Dendritic cell treated with granulocyte-macrophage colony-stimulating factor and Interleukin-4, amounts not matched to agents 40 ng/mL and 50 ng/mL, for 4 days (primary cell): ENCODE measurements at regions not wholly inside any gene's neighbourhood (a gene's known extent, or its start where the extent isn't known, plus 50 kb on each side); places are given as distances from the start of the nearest gene placed in this dataset.

Experiments
- H3K27ac Mint-ChIP-seq: one replicate; pipeline ENCODE4 v1.8.0; 2022; ENCODE audit warnings: mild to moderate bottlenecking, mixed read lengths
- H3K27me3 Mint-ChIP-seq: one replicate; pipeline ENCODE4 v1.8.0; 2022; ENCODE audit warnings: mild to moderate bottlenecking, mixed read lengths
- H3K36me3 Mint-ChIP-seq: one replicate; pipeline ENCODE4 v1.8.0; 2022; ENCODE audit warnings: low read depth, mixed read lengths
- H3K4me1 Mint-ChIP-seq: one replicate; pipeline ENCODE4 v1.8.0; 2022; ENCODE audit warnings: low read depth, mixed read lengths
- H3K4me3 Mint-ChIP-seq: one replicate; pipeline ENCODE4 v1.8.0; 2022; ENCODE audit warnings: mild to moderate bottlenecking, moderate library complexity, mixed read lengths
- H3K9me3 Mint-ChIP-seq: one replicate; pipeline ENCODE4 v1.8.0; 2022; ENCODE audit warnings: mixed read lengths
- intact Hi-C: fragments of 100-400 bp; cut with micrococcal nuclease; formaldehyde crosslinking; loops from one replicate; pipeline ENCODE4 v1.15.0; 2022

GRCh38 chr13:39963612-39964011 lies 308.1 kb downstream of the COG6 start:
- H3K4me1 Mint-ChIP-seq: no peaks in the 10 kb centered on the region
- intact Hi-C loops: no loop called here
- peaks cover 13% of the 10 kb centered on the region for H3K9me3 Mint-ChIP-seq

DNA sequence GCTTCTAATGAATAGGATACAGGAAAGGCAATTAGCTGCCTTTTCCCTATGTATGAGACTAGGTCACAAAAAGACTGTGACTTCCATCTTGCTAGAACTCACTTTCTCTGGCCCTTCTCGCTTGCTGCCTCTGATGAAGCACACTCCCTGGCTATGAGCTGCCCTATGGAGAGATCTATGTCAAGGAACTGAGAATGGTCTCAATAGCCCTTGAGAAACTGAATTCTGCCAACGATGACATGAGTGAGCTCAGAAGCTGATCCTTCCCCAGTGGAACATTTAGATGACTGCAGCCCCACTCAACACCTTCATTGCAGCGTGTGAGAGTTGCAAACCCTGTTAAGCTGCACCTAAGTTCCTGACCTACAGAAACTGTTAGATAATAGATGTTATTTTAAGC lies 309.8 kb downstream of the COG6 start:
- peaks cover 13% of the 10 kb centered on the region for H3K9me3 Mint-ChIP-seq
- no peaks in the 10 kb centered on the region for H3K4me1 Mint-ChIP-seq
- no peak overlapping the region for H3K27ac Mint-ChIP-seq
- H3K27me3 Mint-ChIP-seq: no peaks in the 10 kb centered on the region
- no peak overlapping the region for H3K4me3 Mint-ChIP-seq
- intact Hi-C loops: no loop called here
- no peaks in the 10 kb centered on the region for H3K36me3 Mint-ChIP-seq

More at GRCh38 chr13:39963612-39964011, 308.1 kb downstream of the COG6 start:
- Mint-ChIP-seq H3K27ac (no peak overlapping the region), H3K4me3 (no peak overlapping the region), H3K27me3 (no peaks in the 10 kb centered on the region), H3K36me3 (no peaks in the 10 kb centered on the region)

DNA sequence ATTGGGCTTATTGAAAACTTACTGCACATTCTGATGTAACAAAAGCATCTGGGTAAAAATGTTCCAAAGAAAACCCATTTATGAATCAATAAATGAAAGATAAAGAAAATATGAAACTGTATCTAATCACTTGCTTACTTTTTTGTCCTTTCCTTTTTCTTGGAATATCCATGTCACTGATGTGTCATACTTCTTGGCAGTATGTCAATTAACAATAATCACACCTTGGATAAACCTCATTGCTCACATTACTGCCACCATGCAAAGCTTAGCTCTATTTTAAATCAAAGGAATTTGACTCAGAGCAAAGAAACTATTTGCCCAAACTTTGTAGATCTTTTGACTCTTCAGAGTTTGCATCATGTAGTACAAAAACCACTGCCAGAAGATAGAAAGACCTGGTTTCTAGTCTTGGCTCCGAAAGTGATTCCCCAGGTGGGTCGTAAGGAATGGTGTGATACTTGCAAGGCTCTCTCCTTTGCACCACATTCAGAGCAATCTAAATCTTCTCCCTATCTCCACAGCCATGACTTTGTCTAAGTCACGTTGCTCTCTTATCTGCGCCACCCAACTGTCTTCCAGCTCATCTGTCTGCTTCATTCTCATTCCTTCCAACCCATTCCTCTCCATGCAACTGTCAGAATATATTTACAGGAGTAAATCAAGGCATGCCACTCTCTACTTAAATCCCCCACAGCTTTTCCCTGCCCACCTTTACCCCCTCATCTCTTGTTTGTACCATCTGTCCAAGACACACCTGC lies 311.9 kb downstream of the COG6 start:
- H3K4me3 Mint-ChIP-seq: no peak overlapping the region
- no peaks in the 10 kb centered on the region for H3K4me1 Mint-ChIP-seq
- intact Hi-C loops: no loop called here
- peaks cover 13% of the 10 kb centered on the region for H3K9me3 Mint-ChIP-seq
- no peak overlapping the region for H3K27ac Mint-ChIP-seq
- no peaks in the 10 kb centered on the region for H3K27me3 Mint-ChIP-seq
- H3K36me3 Mint-ChIP-seq: no peaks in the 10 kb centered on the region

- intact Hi-C loops: no loop called here
- H3K36me3 Mint-ChIP-seq: no peaks in the 10 kb centered on the region
- no peak overlapping the region for H3K4me3 Mint-ChIP-seq
- no peaks in the 10 kb centered on the region for H3K4me1 Mint-ChIP-seq
- H3K27ac Mint-ChIP-seq: no peak overlapping the region
- peaks cover 13% of the 10 kb centered on the region for H3K9me3 Mint-ChIP-seq
- H3K27me3 Mint-ChIP-seq: no peaks in the 10 kb centered on the region
Observed at GRCh38 chr13:39968646-39969475, 313.4 kb downstream of the COG6 start.

- H3K9me3 Mint-ChIP-seq: peaks cover 13% of the 10 kb centered on the region
- intact Hi-C loops: no loop called here
- H3K4me1 Mint-ChIP-seq: no peaks in the 10 kb centered on the region
- no peaks in the 10 kb centered on the region for H3K36me3 Mint-ChIP-seq
- H3K4me3 Mint-ChIP-seq: no peak overlapping the region
- H3K27me3 Mint-ChIP-seq: no peaks in the 10 kb centered on the region
- no peak overlapping the region for H3K27ac Mint-ChIP-seq
Observed at GRCh38 chr13:39970177-39970846, 314.9 kb downstream of the COG6 start.

DNA sequence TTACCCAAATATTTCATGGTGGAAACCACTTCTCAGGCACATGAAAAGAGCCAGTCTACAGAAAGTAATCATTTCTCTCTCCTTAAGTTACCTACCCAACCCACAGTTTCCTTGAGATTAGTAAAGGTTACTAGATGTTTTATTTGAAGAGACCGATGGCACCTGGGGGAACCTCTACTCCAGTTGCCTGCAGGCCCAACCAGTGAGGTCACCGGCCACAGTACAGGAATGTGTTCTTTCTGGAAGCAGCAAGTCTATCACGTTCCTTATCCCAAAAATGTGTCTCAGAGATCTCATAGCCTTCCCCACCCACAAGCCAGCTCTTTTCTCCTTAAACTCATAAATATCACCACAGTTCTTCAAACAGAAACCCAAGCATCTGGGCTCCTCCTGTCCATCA lies 316.1 kb downstream of the COG6 start:
- Mint-ChIP-seq H3K4me3 (no peak overlapping the region), H3K36me3 (no peaks in the 10 kb centered on the region), H3K27ac (no peak overlapping the region), H3K27me3 (no peaks in the 10 kb centered on the region), H3K4me1 (no peaks in the 10 kb centered on the region), H3K9me3 (peaks cover 13% of the 10 kb centered on the region)
- intact Hi-C loops: no loop called here

DNA sequence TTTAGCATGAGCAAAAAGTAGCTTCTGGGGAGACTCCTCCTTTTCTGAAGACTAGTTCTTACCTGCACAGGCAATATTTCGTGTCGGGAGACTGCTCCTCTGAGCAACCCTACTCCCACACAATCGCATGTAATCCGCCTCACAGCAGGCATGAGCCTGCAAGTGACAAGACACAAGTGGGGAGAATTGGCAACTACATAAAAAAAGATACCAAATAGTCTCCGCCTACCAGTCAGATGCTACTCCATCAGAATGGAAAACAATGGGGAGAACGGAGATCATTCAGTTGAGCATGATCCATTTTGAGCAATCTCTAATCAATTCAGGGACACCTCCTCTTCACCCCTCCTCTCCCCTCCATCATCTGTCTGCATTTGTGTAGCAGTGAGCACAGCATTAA lies 321.0 kb downstream of the COG6 start:
- no peak overlapping the region for H3K27ac Mint-ChIP-seq
- no peaks in the 10 kb centered on the region for H3K4me1 Mint-ChIP-seq
- no peaks in the 10 kb centered on the region for H3K27me3 Mint-ChIP-seq
- no peaks in the 10 kb centered on the region for H3K9me3 Mint-ChIP-seq
- intact Hi-C loops: no loop called here
- no peak overlapping the region for H3K4me3 Mint-ChIP-seq
- H3K36me3 Mint-ChIP-seq: no peaks in the 10 kb centered on the region

GRCh38 chr13:39981056-39981455 lies 325.6 kb downstream of the COG6 start:
- no peaks in the 10 kb centered on the region for H3K9me3 Mint-ChIP-seq

DNA sequence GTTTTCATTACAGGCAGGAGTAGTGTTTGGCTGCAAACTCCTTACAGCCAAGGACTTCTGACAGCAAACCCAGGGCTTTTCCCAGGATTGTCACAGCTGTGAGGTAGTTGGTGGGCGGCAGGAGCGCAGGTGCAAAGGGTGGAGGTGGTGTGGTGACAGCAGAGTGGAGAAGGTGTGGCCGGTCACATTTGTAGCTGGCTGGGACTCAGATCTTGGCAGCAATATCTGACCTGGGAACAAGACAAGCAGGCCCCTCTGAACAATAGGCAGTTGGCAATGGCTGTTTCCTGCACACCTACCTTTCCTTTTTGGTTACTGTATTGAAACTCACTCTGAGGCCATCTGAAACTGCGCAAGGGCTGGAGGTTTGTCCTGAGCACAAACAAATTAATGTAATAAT lies 327.3 kb downstream of the COG6 start:
- intact Hi-C loops: no loop called here
- Mint-ChIP-seq H3K36me3 (no peaks in the 10 kb centered on the region), H3K4me1 (no peaks in the 10 kb centered on the region), H3K27ac (no peak overlapping the region), H3K9me3 (no peaks in the 10 kb centered on the region), H3K4me3 (no peak overlapping the region), H3K27me3 (no peaks in the 10 kb centered on the region)

More at GRCh38 chr13:39981056-39981455, 325.6 kb downstream of the COG6 start:
- Mint-ChIP-seq H3K27ac (no peak overlapping the region), H3K27me3 (no peaks in the 10 kb centered on the region), H3K36me3 (no peaks in the 10 kb centered on the region), H3K4me3 (no peak overlapping the region), H3K4me1 (no peaks in the 10 kb centered on the region)
- intact Hi-C loops: no loop called here

DNA sequence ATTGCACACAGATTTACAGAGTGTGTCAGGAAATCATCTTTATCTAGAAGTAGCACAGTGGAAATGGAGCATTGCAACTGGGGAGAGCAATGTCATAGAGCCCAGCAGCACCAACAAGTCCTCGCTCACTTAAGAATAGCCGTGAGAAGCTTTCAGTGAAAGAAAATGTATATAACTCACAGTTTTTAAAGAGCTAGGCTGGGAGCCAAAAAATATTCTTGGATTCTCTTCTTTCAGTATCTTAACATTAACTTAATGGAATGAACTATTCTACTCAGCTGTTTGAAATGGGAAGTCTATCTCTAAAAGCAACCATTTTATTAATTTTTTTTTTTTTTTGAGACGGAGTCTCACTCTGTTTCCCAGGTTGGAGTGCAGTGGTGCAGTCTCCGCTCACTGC lies 329.6 kb downstream of the COG6 start:
- H3K4me1 Mint-ChIP-seq: no peaks in the 10 kb centered on the region
- H3K27ac Mint-ChIP-seq: no peak overlapping the region
- no peaks in the 10 kb centered on the region for H3K27me3 Mint-ChIP-seq
- H3K9me3 Mint-ChIP-seq: no peaks in the 10 kb centered on the region
- intact Hi-C loops: no loop called here
- no peaks in the 10 kb centered on the region for H3K36me3 Mint-ChIP-seq
- no peak overlapping the region for H3K4me3 Mint-ChIP-seq

DNA sequence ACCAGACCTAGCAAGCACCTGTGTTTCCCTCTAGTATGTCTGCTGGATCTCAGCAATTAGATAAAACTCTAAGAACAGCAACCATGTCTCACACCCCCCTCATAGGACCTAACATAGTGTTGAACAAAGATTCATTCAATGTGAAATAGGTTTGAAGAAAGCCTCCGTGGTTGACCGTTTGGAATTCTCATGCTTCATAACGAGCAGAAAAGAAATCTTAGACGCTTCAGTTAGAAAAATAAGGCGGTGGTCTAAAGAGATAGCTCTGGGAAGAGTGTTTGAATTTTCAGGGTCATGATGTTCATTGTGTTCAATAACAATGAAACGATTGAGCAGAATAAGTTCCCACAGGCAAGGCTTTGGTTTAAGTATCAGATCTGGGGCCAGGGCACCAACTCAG lies 332.9 kb downstream of the COG6 start:
- Mint-ChIP-seq H3K27ac (no peak overlapping the region), H3K4me3 (no peak overlapping the region), H3K36me3 (no peaks in the 10 kb centered on the region), H3K27me3 (no peaks in the 10 kb centered on the region), H3K9me3 (peaks cover 11% of the 10 kb centered on the region), H3K4me1 (no peaks in the 10 kb centered on the region)
- intact Hi-C loops: no loop called here

DNA sequence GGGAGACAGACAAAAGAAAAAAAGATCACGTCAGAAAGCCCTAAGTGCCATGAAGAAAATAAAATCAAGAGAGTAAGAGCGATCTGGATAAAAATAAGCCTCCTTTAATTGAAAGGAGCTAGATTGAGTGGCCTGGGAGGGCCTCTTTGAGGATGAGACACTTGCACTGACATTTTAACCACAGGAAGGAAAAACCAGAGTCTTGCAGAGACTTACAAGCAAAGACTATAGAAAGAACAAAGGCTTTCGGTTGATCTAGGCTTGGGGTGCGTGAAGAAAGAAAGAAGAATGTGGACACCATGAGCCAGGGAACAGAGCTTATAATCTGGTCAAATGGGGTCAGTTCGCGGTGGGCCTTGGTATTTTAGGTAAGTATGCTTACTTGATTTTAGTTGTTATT lies 342.7 kb downstream of the COG6 start:
- H3K27ac Mint-ChIP-seq: no peak overlapping the region
- H3K9me3 Mint-ChIP-seq: no peaks in the 10 kb centered on the region
- no peak overlapping the region for H3K4me3 Mint-ChIP-seq
- no peaks in the 10 kb centered on the region for H3K36me3 Mint-ChIP-seq
- H3K27me3 Mint-ChIP-seq: no peaks in the 10 kb centered on the region
- intact Hi-C loops: no loop called here
- H3K4me1 Mint-ChIP-seq: no peaks in the 10 kb centered on the region

GRCh38 chr13:40002016-40002415 lies 346.6 kb downstream of the COG6 start:
- Mint-ChIP-seq H3K27ac (no peak overlapping the region), H3K9me3 (peaks cover 5% of the 10 kb centered on the region), H3K36me3 (no peaks in the 10 kb centered on the region), H3K4me1 (no peaks in the 10 kb centered on the region), H3K4me3 (no peak overlapping the region), H3K27me3 (no peaks in the 10 kb centered on the region)
- intact Hi-C loops: no loop called here

- no peaks in the 10 kb centered on the region for H3K27me3 Mint-ChIP-seq
Observed at GRCh38 chr13:40013554-40013953, 358.1 kb downstream of the COG6 start.

More at GRCh38 chr13:40013554-40013953, 358.1 kb downstream of the COG6 start:
- intact Hi-C loops: no loop called here
- H3K4me3 Mint-ChIP-seq: no peak overlapping the region
- no peak overlapping the region for H3K27ac Mint-ChIP-seq
- H3K9me3 Mint-ChIP-seq: peaks cover 5% of the 10 kb centered on the region
- no peaks in the 10 kb centered on the region for H3K4me1 Mint-ChIP-seq
- H3K36me3 Mint-ChIP-seq: no peaks in the 10 kb centered on the region
